Left colon (tissue), 2 donors: ENCODE measurements at regions not wholly inside any gene's neighbourhood (a gene's known extent, or its start where the extent isn't known, plus 50 kb on each side); places are given as distances from the start of the nearest gene placed in this dataset.
"Not testable (repeated sequence)": the region's sequence is repeated elsewhere in the genome, so short reads cannot be mapped to it uniquely, and the experiment has no call there.

ENCODE experiments used
- ATAC-seq: fragments of 200-7000 bp; cut with Tn5 transposase; one replicate; pipeline ENCODE4 v1.9.1; 2020; ENCODE audit warnings: mild to moderate bottlenecking, moderate library complexity
- DNase-seq, 2 donors: peaks; one replicate each; pipeline ENCODE4 v3.0.0-alpha.2; 2020
- intact Hi-C, 2 donors: fragments of 100-400 bp; cut with DNase I in 1 of 2; cut with micrococcal nuclease in 1 of 2; formaldehyde crosslinking; loops; one replicate each; pipeline versions ENCODE4 v1.11.2 to v1.14.0; 2022; cut with DNase I, micrococcal nuclease
- donor health status: DM: no; HTN: no; CAD: no.
- donor health status: DM: yes; HTN: yes; CAD: no.

DNA sequence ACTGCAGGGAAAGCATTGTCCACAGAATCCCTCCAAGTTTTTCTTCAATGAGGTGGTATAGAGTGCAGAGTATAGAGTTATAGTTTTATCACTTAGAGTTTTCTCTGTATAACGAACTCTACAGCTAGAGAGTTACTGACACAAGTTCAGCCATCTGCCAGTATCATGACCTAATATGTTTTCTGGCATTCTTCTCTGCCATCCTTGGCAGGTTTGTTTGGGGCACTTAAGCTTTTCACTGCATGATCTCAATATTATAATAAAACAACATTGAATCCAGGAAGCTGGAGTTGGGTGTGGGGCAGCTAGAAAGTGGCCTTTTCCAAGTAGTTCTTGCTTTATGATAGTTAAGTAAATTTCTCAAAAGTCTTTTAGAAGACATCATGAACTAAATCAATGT, 743.5 kb upstream of the ARPP21 start:
- DNase-seq (no peak), ATAC-seq (no peak)
- intact Hi-C loops = no loop called here

DNA sequence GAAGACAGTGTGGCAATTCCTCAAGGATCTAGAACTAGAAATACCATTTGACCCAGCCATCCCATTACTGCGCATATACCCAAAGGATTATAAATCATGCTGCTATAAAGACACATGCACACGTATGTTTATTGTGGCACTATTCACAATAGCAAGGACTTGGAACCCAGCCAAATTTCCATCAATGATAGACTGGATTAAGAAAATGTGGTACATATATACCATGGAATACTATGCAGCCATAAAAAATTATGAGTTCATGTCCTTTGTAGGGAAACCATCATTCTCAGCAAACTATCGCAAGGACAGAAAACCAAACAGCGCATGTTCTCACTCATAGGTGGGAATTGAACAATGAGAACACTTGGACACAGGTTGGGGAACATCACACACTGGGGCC, 729.6 kb upstream of the ARPP21 start:
- ATAC-seq, intact Hi-C loops, DNase-seq: not testable (repeated sequence)

DNA sequence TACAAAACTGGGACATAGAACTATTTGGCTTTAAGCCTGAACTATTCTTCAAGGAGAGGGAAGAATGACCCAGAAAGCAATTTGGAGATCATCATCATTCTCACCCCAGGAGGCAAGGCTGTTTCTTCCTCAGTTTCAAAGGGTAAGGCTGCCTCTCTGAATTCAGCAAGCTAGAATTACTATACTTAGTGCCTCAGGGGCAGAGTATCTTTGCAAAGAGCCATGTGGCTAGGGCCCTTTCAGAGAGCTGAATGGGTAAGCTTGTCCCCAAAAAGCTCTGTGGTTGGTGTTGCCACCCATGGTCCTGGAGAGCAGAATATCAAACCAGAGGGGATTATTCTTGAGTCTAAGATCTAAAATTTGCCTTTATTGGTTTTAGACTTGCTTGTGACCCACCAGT, 720.3 kb upstream of the ARPP21 start:
- intact Hi-C loops = no loop called here
- ATAC-seq (no peak), DNase-seq (no peak)

DNA sequence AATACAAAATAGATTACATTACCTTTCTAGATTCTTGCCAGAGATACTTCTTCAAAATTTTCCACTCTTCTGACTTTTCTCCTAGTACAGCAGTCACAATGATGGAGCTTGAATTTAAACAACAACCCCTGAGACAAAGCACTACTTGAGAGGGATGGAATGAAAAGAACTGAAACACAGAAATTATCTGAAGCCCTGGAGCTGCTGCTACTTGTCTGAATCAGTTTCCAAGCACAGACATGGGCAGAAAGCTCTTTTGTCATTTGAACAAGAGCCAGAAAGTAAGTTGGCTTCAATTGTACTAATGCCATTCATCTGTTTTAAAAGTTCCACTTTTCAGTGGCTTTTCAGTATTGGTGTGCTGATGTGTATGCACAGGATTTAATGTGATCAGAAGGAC, 718.5 kb upstream of the ARPP21 start:
- ATAC-seq = no peak

DNA sequence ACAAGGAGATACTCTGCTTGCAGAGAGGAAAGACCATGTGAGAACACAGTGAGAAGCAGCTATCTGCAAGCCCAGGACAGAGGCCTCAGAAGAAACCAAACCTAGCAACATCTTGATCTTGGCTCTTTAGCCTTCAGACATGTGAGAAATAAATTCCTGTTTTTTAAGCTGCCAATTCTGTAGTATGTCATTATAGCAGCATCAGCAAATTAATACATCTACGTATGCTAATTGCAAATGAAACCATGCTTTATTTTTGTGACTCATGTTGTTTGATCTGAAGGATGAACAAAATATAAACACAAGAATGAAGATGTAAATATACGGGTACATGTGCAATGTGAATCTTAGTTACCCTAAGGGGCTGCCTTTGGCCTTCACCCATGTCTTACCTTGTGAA, 714.4 kb upstream of the ARPP21 start:
- no peak for ATAC-seq
- intact Hi-C loops = no loop called here
- DNase-seq = no peak

More for the DNA sequence above, 718.5 kb upstream of the ARPP21 start:
- intact Hi-C loops = no loop called here
- DNase-seq = no peak

DNA sequence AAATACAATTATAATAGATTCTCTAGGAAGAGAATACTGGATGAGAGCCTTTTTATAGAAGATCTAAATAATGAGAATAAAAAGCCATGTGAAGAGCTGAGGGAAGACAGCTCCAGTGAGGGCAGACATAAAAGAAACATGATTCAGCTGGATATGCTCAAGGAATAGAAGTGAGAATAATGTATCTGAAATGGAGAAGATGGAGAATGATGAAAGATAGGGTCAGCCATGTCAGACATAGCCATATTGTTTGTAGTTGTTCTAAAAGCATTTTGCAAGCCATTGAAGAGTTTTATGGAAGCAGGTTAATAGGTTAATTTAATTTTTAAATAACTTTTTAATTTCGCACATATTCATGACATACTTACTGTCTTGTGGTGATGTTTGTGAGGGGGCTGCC, 713.5 kb upstream of the ARPP21 start:
- no peak for ATAC-seq
- intact Hi-C loops = no loop called here
- DNase-seq = no peak

DNA sequence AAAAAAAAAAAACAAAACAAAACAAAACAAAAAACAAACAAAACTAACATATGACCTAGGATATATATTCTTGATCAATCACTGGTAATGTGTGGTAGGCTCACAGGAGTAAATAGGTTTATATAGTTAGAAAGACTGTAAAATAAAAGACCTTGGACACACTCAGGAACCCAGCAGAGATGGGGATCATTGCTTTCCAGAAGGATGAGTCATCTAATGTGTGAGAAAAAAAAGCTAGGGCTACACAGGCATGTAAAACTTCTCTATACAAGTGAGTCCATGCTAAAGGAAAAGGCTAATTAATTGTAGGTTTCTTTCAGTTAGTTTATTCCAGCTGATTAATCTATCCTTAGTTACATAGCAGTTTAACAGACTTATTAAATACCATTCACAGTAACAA, 710.3 kb upstream of the ARPP21 start:
- no peak for DNase-seq
- no peak for ATAC-seq
- intact Hi-C loops = no loop called here

DNA sequence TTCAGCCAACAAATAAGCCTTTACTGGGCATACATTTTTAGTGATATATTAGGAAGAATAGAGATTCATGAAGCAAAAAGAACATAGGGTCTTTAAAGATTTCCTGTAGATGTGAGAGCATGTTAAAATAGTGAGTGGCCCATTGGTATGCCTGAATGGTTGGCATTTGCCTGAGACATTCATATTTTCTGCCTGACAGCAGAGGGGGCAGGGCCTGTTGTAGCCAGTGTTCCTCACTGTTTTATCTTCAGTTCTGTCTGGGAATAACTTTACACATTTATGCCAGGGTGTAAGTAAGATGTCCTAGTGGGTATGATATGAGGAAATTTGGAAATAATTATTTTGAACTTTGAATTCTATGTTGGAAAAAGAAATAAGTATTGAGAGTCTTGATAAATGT, 704.7 kb upstream of the ARPP21 start:
- no peak for DNase-seq
- intact Hi-C loops = no loop called here
- no peak for ATAC-seq

DNA sequence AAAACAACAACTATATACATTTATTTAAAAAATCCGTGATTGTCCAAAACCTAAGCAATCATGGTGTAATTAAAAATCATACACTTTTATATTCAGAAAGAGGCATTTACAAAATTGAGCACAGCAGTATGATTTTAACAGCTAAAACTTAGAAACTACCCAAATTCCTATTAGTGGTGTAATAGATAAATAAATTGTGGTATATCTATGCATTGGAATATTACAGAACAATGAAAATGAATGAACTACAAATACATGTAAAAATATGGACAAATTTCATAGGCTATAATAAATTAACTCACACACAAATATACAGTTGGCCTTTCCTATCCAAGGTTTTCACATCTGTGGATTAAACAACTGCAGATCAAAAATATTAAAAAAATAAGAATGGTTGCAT, 700.5 kb upstream of the ARPP21 start:
- intact Hi-C loops = no loop called here
- ATAC-seq (no peak), DNase-seq (no peak)

DNA sequence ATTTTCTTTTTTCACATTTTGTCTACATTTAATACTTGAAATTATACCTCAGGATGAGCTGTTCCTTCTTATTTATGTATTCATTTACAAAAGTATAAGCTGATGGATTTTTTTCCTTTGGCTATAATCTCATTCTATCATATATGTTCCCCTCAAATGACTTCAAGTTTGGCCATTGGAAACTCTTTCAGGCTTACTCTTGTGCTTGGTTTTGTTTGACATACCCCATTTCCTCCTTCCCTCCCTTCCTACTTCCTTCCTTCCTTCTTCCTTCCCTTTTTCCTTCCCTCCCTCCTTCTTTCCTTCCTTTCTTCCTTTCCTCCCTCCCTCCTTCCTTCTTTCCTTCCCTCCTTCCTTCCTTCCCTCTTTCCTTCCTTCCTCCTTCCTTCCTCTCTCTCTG, 697.1 kb upstream of the ARPP21 start:
- ATAC-seq (no peak), DNase-seq (no peak)
- intact Hi-C loops = no loop called here

DNA sequence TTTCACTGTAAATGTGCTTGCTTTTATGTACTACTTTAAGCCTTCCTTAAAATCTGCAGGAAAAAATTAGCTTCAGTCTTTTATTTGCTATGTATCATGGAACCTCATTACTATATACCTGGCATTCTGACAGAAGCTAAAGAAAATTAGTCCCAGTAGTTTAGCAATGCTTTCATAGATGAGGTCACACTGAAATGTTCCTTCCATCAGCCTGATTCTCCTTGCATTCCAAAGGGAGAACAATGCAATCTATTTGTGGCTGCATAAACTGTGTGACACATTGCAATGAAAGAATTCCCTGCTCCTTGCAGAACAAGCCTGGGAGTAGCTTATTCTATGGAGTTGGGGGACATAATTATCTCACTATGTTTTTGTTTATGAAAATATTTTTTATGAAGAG, 691.5 kb upstream of the ARPP21 start:
- no peak for DNase-seq
- intact Hi-C loops = no loop called here
- ATAC-seq = no peak

DNA sequence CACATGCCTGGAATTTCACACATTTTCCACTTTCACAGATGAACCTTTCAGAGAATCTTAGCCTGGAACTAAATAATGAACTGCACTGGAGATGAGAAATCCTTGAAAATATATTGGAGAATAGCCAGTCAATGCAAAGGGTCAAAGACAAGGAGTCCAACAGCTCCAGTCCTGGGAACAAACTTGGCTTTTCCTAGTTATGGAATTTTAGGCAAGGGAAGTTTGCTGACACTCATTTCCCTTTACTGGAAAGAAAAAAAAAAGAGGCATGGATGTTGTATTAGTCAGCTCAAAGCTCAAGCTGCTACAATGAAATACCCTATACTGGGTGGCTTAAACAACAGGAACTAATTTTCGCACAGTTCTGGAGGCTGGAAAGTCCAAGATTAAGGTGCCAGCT, 690.8 kb upstream of the ARPP21 start:
- ATAC-seq (no peak), DNase-seq (no peak)
- intact Hi-C loops = no loop called here

DNA sequence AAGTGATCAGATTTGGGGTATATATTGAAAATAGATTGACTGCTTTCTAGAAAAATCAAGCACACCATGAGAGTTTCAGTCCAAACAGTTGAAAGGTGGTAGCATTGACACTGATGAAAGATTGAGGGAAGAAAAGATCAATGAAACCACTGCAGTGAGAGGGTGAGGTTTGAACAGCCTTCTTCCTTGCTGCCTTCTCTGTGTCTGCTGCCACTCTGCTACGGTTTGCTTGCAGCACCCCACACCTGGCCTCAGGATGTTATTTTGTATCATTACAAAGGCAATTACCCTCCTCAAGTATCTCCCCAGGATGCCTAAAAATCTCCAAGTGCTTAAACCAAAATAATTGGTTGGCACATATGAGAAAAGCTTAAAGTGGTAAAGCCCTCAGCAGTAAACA, 683.6 kb upstream of the ARPP21 start:
- DNase-seq = no peak
- intact Hi-C loops = no loop called here
- ATAC-seq = no peak

DNA sequence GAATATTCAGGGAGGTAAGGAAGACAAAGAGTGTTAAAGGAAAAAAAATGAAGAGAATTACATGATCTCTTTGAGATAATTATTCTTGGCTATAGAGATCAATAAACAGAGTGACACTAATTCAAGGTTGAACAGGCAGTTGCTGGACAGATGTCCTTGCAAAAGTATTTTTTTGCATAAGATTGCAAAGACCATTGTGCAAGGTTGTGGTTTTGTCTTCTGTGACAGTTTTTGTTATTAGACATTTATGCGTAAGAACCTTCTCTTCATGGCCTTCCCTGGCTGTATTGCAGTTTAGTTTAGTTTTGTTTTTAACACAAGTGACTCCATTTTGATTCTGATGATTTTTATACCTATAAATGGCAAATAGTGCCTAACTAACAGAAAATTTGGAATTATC, 682.8 kb upstream of the ARPP21 start:
- intact Hi-C loops = no loop called here
- no peak for DNase-seq
- no peak for ATAC-seq

DNA sequence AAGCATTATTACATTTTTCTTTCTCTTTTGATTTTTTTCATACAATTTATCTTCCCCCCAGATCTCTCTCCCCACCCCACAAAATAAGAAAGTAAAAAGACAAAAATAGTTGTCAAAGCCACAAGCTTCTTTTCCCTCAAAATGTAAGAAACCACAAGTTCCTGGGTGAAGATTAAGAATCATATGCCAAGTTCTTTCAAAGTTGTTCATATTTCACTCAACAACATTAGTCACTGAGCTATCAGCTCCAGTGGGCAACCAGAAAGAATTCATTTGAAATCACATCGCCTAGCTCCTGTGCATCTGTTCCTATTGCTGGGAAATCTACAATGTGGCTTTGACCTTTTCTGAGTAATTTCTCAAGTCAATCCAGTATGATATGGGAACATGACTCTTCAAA, 681.6 kb upstream of the ARPP21 start:
- ATAC-seq (no peak), DNase-seq (no peak)
- intact Hi-C loops = no loop called here

DNA sequence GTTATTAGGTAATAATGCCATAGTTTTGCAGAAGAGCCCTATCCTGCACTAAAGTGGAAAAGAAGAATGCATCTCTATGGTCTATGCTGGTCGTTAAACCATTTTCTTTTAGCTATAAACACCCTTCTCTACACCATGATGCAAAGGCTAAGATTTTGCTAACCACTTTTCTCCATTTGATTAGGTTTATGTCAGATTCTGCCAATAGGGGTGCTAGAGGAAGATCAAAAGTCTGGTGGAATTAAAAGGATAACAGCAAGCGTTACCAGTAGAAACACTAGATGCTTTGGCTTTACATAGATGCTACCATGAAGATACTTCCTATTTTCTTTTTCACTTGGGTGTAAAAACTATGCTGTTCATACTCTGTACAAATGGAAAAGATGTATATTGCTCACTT, 669.8 kb upstream of the ARPP21 start:
- DNase-seq (no peak), ATAC-seq (no peak)
- intact Hi-C loops = no loop called here

DNA sequence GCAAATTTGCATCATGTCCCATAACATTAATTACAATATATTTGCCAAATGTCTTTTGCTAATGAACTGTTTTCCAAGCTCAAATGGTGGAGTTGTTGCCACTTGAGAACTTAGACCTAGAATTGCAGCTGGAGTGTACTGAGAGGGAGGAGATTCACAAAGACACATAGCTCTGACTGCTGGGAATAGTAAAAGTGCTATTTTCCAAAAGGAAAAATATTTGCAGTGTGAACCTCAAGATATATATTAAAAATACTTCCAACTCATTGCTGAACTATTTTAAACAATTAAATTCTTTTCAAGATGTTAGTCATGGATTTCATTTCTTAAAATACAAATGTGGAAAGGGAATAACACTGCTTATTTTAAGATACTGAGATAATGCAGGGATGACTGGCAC, 666.8 kb upstream of the ARPP21 start:
- ATAC-seq (no peak), DNase-seq (no peak)
- intact Hi-C loops = no loop called here

DNA sequence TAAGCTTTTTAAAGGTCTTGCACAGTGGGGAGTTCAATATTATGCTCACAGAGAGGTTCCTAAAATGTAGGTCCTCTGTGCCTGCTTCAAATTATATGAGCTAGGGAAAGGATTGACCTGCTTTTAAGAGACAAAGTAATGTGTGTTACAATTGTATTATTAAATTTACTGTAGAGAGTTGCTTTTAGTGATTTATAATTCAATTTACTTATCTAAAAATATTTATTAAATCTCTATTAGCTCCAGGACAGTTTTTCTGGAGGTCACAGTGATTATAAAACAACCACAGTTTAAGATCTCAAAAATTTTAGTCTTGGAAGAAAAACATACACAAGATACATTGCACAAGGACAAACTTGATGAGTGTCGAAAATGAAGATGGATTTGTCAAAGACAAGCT, 665.7 kb upstream of the ARPP21 start:
- DNase-seq = no peak
- ATAC-seq = no peak
- intact Hi-C loops = no loop called here

DNA sequence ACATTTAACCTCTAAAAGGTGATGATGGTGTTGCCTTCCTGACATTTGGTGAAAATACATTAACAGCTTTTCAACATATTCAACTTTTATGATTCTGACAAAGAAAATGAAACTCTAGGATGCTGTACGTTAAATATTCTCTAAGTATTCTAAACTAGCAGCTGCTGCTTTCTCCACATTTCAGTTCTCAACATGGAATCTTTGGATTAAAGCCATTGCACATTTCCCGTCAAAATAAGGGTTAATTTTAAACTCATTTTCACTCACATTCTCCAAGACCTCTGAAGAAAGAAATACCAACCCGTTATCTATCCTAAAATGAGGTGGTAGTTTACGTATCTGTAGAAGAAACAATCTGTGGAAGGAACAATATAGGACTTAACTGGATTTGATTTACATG, 655.7 kb upstream of the ARPP21 start:
- intact Hi-C loops = no loop called here
- ATAC-seq = no peak
- DNase-seq = no peak

DNA sequence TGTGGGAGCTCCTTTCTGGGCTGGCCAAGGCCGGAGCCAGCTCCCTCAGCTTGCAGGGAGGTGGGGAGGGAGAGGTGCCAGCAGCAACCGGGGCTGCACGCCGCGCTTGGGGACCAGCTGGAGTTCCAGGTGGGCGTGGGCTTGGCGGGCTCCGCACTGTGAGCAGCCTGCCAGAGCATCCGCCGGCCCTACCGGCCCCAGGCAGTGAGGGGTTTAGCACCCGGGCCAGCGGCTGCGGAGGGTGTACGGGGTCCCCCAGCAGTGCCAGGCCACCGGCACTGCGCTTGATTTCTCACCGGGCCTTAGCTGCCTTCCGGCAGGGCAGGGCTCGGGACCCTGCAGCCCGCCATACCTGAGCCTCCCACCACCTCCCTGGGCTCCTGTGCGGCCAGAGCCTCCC, 651.0 kb upstream of the ARPP21 start:
- ATAC-seq (no peak), DNase-seq (no peak)
- intact Hi-C loops = no loop called here

DNA sequence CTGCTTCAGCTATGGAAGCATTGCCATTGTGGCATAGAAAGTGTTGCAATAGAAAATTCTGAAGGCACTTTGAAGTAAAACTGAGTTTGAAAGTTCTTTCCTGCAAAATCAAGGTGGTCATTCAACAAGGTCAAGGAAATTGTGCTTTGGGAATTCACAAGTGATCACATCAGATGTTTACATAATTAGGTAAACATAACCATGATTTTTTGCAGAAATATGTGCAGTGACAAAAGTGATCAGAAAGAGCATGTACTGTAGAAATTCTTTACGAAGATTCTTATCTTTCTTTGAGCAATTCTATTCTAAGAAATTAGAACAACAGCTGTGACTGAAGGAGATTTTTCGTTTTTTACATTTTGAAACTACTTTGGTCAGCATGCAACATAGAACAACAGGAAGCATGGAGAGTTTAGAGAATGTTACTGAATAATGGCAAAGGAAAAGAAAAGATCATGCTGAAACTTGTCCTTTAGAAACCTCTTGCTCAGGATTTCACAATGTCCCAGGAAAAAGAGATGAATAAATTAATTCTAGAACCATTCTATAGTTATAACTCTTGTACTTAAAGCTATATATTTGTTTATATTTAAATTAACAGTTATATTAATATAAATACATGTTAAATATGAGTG, 643.4 kb upstream of the ARPP21 start:
- intact Hi-C loops = no loop called here
- no peak for ATAC-seq
- DNase-seq = no peak

DNA sequence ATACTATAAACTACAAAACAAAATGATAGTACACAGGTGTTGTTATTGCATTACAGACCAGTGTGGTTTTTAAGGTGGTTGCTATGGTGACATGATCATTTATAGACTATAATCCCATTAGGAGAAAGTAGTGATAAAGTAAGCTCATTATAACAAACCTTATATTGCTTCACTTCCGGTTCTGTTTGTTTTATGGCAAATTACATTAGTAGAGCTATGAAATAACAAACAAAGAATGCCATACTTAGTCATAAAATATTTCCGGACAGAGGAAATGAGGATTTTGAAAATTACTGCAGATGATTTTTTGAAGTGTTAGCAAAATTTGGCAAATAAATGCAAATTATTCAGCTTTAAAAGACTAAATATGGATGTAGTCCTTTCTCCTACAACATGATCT, 640.4 kb upstream of the ARPP21 start:
- ATAC-seq (no peak), DNase-seq (no peak)
- intact Hi-C loops = no loop called here
